CD14-positive monocyte (primary cell): ENCODE measurements at regions not wholly inside any gene's neighbourhood (a gene's known extent, or its start where the extent isn't known, plus 50 kb on each side); places are given as distances from the start of the nearest gene placed in this dataset.

ENCODE experiments used
- DNase-seq, 3 donors: peaks; one replicate each; pipeline ENCODE4 v3.0.0-alpha.2; 2011 to 2022
- H2AFZ ChIP-seq: 2 replicates; pipeline ENCODE4 v1.6.0; 2012; ENCODE audit warnings: mild to moderate bottlenecking, low read depth, low read length, inconsistent platforms; ENCODE audit not compliant: insufficient read depth, poor library complexity, severe bottlenecking
- H3K27ac ChIP-seq, 2 donors: 1 replicate in 1 of 2; 2 replicates in 1 of 2; pipeline ENCODE4 v1.5.1; 2012 to 2013; ENCODE audit warnings: low read length in 2 of 2, control low read depth in 1 of 2, inconsistent platforms in 1 of 2, low read depth in 1 of 2, mild to moderate bottlenecking in 1 of 2
- H3K27me3 ChIP-seq, 2 donors: one replicate each; pipeline versions ENCODE4 v1.6.0 to v1.6.1; 2011 to 2013; ENCODE audit warnings: low read length in 2 of 2; ENCODE audit not compliant: control insufficient read depth in 2 of 2, insufficient read depth in 2 of 2
- H3K36me3 ChIP-seq, 2 donors: replicated peaks in 1 of 2; 1 replicate in 1 of 2; 2 replicates in 1 of 2; pipeline versions ENCODE4 v1.5.1 to v1.6.1; 2012 to 2013; ENCODE audit warnings: low read length in 2 of 2, control low read depth in 1 of 2, inconsistent platforms in 1 of 2, mild to moderate bottlenecking in 1 of 2; ENCODE audit not compliant: insufficient read depth in 2 of 2, control insufficient read depth in 1 of 2
- H3K4me1 ChIP-seq, 2 donors: 1 replicate in 1 of 2; 2 replicates in 1 of 2; pipeline versions ENCODE4 v1.5.1 to v1.6.1; 2012 to 2013; ENCODE audit warnings: low read length in 2 of 2, control low read depth in 1 of 2, inconsistent platforms in 1 of 2, mild to moderate bottlenecking in 1 of 2, moderate library complexity in 1 of 2; ENCODE audit not compliant: insufficient read depth in 2 of 2, control insufficient read depth in 1 of 2
- H3K4me2 ChIP-seq: replicated peaks from 2 replicates; pipeline ENCODE3; 2012; ENCODE audit warnings: low read length, moderate library complexity, mild to moderate bottlenecking; ENCODE audit not compliant: poor library complexity, severe bottlenecking; ENCODE audit errors: extremely low read depth
- H3K4me3 ChIP-seq, 3 experiments: fragments of 200-600 bp in 1 of 3; sonication (generic) in 1 of 3; replicated peaks in 1 of 3; 1 replicate in 2 of 3; 2 replicates in 1 of 3; pipeline ENCODE4 v1.5.1; 2011 to 2013; ENCODE audit warnings: low read length in 3 of 3, mild to moderate bottlenecking in 3 of 3, control low read depth in 2 of 3, low read depth in 2 of 3, inconsistent platforms in 1 of 3, moderate library complexity in 1 of 3
- H3K79me2 ChIP-seq: 2 replicates; pipeline ENCODE4 v1.6.0; 2012; ENCODE audit warnings: mild to moderate bottlenecking, control low read depth, inconsistent platforms, low read length, moderate library complexity; ENCODE audit not compliant: insufficient read depth
- H3K9ac ChIP-seq: 2 replicates; pipeline ENCODE4 v1.6.0; 2017; ENCODE audit warnings: low read length, mild to moderate bottlenecking; ENCODE audit not compliant: insufficient read depth, poor library complexity, severe bottlenecking
- H3K9me3 ChIP-seq, 2 donors: replicated peaks in 1 of 2; 1 replicate in 1 of 2; 2 replicates in 1 of 2; pipeline versions ENCODE4 v1.5.1 to v1.6.1; 2012 to 2013; ENCODE audit warnings: low read length in 2 of 2, control low read depth in 1 of 2; ENCODE audit not compliant: control insufficient read depth in 1 of 2, insufficient read depth in 1 of 2
- H4K20me1 ChIP-seq: 2 replicates; pipeline ENCODE4 v1.6.0; 2012; ENCODE audit warnings: mild to moderate bottlenecking, low read length, control low read depth, moderate library complexity; ENCODE audit not compliant: insufficient read depth
- H3K27ac Mint-ChIP-seq, 7 donors: one replicate each; pipeline ENCODE4 v1.8.0; 2020; ENCODE audit warnings: mild to moderate bottlenecking in 7 of 7, mixed read lengths in 7 of 7, moderate library complexity in 6 of 7, inconsistent platforms in 2 of 7
- H3K27me3 Mint-ChIP-seq, 3 donors: one replicate each; pipeline ENCODE4 v1.8.0; 2021 to 2022; ENCODE audit warnings: low read depth in 3 of 3, mild to moderate bottlenecking in 3 of 3, mixed read lengths in 3 of 3, moderate library complexity in 3 of 3, inconsistent platforms in 1 of 3
- H3K36me3 Mint-ChIP-seq, 2 donors: one replicate each; pipeline ENCODE4 v1.8.0; 2020; ENCODE audit warnings: mixed read lengths in 2 of 2, inconsistent platforms in 1 of 2, mild to moderate bottlenecking in 1 of 2
- H3K4me1 Mint-ChIP-seq: one replicate; pipeline ENCODE4 v1.8.0; 2020; ENCODE audit warnings: mild to moderate bottlenecking, mixed read lengths
- H3K4me3 Mint-ChIP-seq, 2 donors: one replicate each; pipeline ENCODE4 v1.8.0; 2020; ENCODE audit warnings: mild to moderate bottlenecking in 2 of 2, mixed read lengths in 2 of 2, moderate library complexity in 1 of 2
- H3K9me3 Mint-ChIP-seq, 7 donors: one replicate each; pipeline ENCODE4 v1.8.0; 2020 to 2022; ENCODE audit warnings: mixed read lengths in 7 of 7, mild to moderate bottlenecking in 6 of 7, moderate library complexity in 6 of 7, inconsistent platforms in 2 of 7
- WGBS: methylation state at CpG from one replicate; pipeline ENCODE4 v1.1.5; 2013; ENCODE audit warnings: missing lambda C conversion rate; ENCODE audit not compliant: insufficient coverage; 5-methylcytosine and 5-hydroxymethylcytosine counted together
- intact Hi-C, 2 donors: fragments of 100-400 bp; cut with micrococcal nuclease; formaldehyde crosslinking; loops; one replicate each; pipeline versions ENCODE4 v1.15.0 to v1.15.1; 2023
- TF ChIP-seq, protein P1 (sequence below): fragments of 200-600 bp; IDR thresholded peaks from one replicate; pipeline ENCODE4 v1.8.0; 2022; ENCODE audit warnings: antibody characterized with exemption, mild to moderate bottlenecking

DNA sequence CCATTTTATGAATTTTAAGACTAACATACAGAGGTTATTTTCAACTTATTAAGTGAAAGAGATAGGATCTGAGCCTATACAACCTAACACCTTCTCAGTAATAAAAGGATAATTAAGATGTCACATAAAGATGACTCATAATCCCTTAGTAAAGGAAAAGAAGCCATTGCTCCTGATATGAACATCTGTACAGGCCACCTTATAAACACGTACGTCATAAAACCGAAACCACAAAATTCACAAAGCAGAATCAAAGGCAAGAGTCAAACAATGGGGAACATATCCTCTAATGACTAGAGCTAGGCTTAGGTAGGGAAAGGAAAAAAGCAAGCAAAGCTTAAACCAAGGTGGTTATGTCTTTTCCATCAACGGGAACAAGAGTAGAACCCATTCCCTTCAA, 103.5 kb downstream of the KCNA4 start:
- Histone ChIP-seq H3K27me3 (no peaks in the 10 kb centered on the region), H3K36me3 (no peaks in the 10 kb centered on the region), H2AFZ (no peak overlapping the region), H3K4me3 (no peak overlapping the region), H3K4me1 (no peaks in the 10 kb centered on the region), H3K79me2 (no peaks in the 10 kb centered on the region), H4K20me1 (no peaks in the 10 kb centered on the region), H3K9ac (no peak overlapping the region), H3K9me3 (no peaks in the 10 kb centered on the region), H3K27ac (no peak overlapping the region), H3K4me2 (no peak overlapping the region)
- Mint-ChIP-seq H3K4me1 (no peaks in the 10 kb centered on the region), H3K36me3 (no peaks in the 10 kb centered on the region), H3K4me3 (no peak overlapping the region), H3K27me3 (no peaks in the 10 kb centered on the region), H3K27ac (no peak overlapping the region), H3K9me3 (peaks cover 0 to 6% (median 0%) of the 10 kb centered on the region in 7 donors)
- DNase-seq = no peak
- TF ChIP-seq, protein P1, sequence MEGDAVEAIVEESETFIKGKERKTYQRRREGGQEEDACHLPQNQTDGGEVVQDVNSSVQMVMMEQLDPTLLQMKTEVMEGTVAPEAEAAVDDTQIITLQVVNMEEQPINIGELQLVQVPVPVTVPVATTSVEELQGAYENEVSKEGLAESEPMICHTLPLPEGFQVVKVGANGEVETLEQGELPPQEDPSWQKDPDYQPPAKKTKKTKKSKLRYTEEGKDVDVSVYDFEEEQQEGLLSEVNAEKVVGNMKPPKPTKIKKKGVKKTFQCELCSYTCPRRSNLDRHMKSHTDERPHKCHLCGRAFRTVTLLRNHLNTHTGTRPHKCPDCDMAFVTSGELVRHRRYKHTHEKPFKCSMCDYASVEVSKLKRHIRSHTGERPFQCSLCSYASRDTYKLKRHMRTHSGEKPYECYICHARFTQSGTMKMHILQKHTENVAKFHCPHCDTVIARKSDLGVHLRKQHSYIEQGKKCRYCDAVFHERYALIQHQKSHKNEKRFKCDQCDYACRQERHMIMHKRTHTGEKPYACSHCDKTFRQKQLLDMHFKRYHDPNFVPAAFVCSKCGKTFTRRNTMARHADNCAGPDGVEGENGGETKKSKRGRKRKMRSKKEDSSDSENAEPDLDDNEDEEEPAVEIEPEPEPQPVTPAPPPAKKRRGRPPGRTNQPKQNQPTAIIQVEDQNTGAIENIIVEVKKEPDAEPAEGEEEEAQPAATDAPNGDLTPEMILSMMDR = no peak
- WGBS = no CpG with 5 or more reads among the region's 4 CpGs
- intact Hi-C loops = no loop called here

DNA sequence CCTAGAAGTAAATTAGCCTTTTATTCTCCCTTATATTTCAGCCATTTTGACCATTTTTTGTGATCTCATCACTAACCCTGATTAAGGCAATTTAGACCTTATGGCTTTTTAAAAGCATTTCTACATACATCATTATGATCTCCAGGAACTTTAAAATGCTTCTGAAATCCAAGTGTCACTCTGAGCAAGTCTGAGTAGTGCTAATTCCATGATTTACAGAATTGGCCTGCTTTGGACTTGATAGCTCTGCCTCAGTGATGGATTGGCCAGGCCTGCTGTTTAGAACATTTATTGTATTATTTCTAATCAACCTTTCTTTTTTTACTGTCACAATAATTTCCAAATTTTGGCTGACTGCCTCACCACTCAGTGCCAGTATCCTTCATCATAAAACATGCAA, 116.4 kb downstream of the KCNA4 start:
- Mint-ChIP-seq H3K9me3 (peaks cover 0 to 9% (median 2%) of the 10 kb centered on the region in 7 donors), H3K4me3 (no peak overlapping the region), H3K27me3 (no peaks in the 10 kb centered on the region), H3K36me3 (no peaks in the 10 kb centered on the region), H3K27ac (no peak overlapping the region), H3K4me1 (no peaks in the 10 kb centered on the region)
- Histone ChIP-seq H3K4me2 (no peak overlapping the region), H3K79me2 (no peaks in the 10 kb centered on the region), H3K4me1 (no peaks in the 10 kb centered on the region), H3K27me3 (no peaks in the 10 kb centered on the region), H3K27ac (no peak overlapping the region), H3K36me3 (no peaks in the 10 kb centered on the region), H2AFZ (no peak overlapping the region), H3K4me3 (no peak overlapping the region), H4K20me1 (no peaks in the 10 kb centered on the region), H3K9ac (no peak overlapping the region), H3K9me3 (peaks cover 0 to 9% of the 10 kb centered on the region in 2 donors)
- DNase-seq = no peak
- TF ChIP-seq, protein P1 = no peak
- intact Hi-C loops = no loop called here
